ENCODE measurements at regions not wholly inside any gene's neighbourhood (a gene's known extent, or its start where the extent isn't known, plus 50 kb on each side); places are given as distances from the start of the nearest gene placed in this dataset.

- H3K27ac Mint-ChIP-seq: no peak overlapping the region
- H3K9me3 Mint-ChIP-seq: peaks cover 14% of the 10 kb centered on the region
- no peak for ATAC-seq
- no peak for TF ChIP-seq CTCF (IDR thresholded peaks at IDR 0.05)
- ChIA-PET POLR2A (no interaction called here), CTCF (no interaction called here)
- H3K36me3 Mint-ChIP-seq (ENCODE audit: low read depth): no peaks in the 10 kb centered on the region
- H3K4me3 Mint-ChIP-seq: no peak overlapping the region
- H3K4me1 Mint-ChIP-seq (ENCODE audit: low read depth): no peaks in the 10 kb centered on the region
- no peaks in the 10 kb centered on the region for H3K27me3 Mint-ChIP-seq
- DNase-seq: no peak
- intact Hi-C loops (cut with micrococcal nuclease): no loop called here
Observed at GRCh38 chr21:18914570-18914969, 511.0 kb upstream of the TMPRSS15 start.

DNA sequence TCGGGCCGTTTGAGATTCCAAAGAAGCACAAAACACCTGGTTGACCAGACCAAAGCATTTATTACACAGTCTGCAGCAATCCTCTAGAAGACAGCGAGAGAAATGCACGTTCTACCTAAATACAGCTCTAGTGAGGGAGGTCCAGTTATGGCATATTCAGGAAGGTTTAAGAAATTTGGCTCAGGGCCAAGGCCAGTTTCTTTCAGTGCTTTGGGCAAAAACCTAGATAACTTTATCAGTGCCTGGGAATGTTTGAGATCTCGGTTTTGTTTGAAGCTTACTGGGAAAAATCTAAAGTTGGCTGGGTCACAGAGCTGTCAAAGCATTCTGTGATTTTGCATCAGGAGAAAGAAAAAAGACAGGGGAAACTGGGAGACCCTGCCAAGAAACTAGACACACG is 514.0 kb upstream of the TMPRSS15 start:
- POLR2A ChIA-PET: no interaction called here
- TF ChIP-seq CTCF (IDR thresholded peaks at IDR 0.05): no peak
- Mint-ChIP-seq H3K4me3 (no peak overlapping the region), H3K9me3 (peaks cover 2% of the 10 kb centered on the region), H3K36me3 (ENCODE audit: low read depth) (no peaks in the 10 kb centered on the region), H3K27ac (no peak overlapping the region), H3K4me1 (ENCODE audit: low read depth) (no peaks in the 10 kb centered on the region), H3K27me3 (no peaks in the 10 kb centered on the region)
- intact Hi-C loops (cut with micrococcal nuclease): no loop called here
- ATAC-seq (no peak), DNase-seq (no peak)
- CTCF ChIA-PET: no interaction called here

DNA sequence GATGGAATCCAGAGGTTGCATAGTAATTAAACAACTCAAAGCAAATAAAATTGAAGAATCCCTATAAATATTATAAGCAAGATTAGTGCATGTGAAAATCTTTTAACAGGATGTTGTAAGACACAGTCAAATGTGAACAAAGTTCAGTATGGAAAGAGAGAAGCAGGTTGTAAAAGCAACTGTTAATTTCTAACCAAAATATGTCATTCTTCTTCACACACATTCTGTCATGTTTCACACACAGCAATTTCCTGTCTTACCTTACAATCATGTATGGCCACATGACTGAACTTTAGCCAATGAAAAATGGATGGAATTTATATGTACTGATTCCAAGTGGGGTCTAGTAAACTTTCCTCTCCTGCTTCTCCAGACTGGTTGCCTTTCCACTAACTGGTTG is 527.7 kb upstream of the TMPRSS15 start:
- no peak for TF ChIP-seq CTCF (IDR thresholded peaks at IDR 0.05)
- Mint-ChIP-seq H3K27me3 (no peaks in the 10 kb centered on the region), H3K4me3 (no peak overlapping the region), H3K9me3 (peaks cover 12% of the 10 kb centered on the region), H3K36me3 (ENCODE audit: low read depth) (no peaks in the 10 kb centered on the region), H3K27ac (no peak overlapping the region), H3K4me1 (ENCODE audit: low read depth) (no peaks in the 10 kb centered on the region)
- ATAC-seq: no peak
- ChIA-PET POLR2A (no interaction called here), CTCF (no interaction called here)
- intact Hi-C loops (cut with micrococcal nuclease): no loop called here
- no peak for DNase-seq

DNA sequence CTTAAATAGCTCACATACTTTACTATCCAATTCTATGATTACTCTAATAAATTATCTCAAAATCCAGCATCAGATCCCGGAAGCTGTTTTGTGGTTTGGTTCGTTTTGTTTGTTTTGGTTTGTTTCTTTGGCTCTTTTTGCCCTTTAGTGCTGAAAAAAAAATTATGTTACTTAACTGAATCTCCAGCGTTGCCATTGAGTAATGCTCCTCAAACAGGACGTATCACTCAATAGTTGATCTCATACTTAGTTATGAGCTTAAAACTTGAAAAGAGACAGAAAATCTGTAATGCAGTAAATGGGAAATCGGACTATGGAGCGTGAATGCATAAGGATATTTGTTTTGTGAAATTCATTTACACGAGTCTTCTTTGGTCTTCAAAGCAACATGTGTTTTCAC is 533.8 kb upstream of the TMPRSS15 start:
- H3K4me1 Mint-ChIP-seq (ENCODE audit: low read depth): no peaks in the 10 kb centered on the region
- no peak for TF ChIP-seq CTCF (IDR thresholded peaks at IDR 0.05)
- DNase-seq (no peak), ATAC-seq (no peak)
- intact Hi-C loops (cut with micrococcal nuclease): no loop called here
- H3K9me3 Mint-ChIP-seq: peaks cover 7% of the 10 kb centered on the region
- H3K36me3 Mint-ChIP-seq (ENCODE audit: low read depth): no peaks in the 10 kb centered on the region
- H3K27ac Mint-ChIP-seq: no peak overlapping the region
- ChIA-PET CTCF (no interaction called here), POLR2A (no interaction called here)
- no peaks in the 10 kb centered on the region for H3K27me3 Mint-ChIP-seq
- H3K4me3 Mint-ChIP-seq: no peak overlapping the region

GRCh38 chr21:18940791-18941190 is 537.2 kb upstream of the TMPRSS15 start:
- CTCF ChIA-PET: no interaction called here
- no peaks in the 10 kb centered on the region for H3K36me3 Mint-ChIP-seq (ENCODE audit: low read depth)
- TF ChIP-seq CTCF (IDR thresholded peaks at IDR 0.05): no peak
- DNase-seq (no peak), ATAC-seq (no peak)
- POLR2A ChIA-PET: no interaction called here
- H3K9me3 Mint-ChIP-seq: no peaks in the 10 kb centered on the region
- H3K4me3 Mint-ChIP-seq: no peak overlapping the region
- H3K27ac Mint-ChIP-seq: no peak overlapping the region
- intact Hi-C loops (cut with micrococcal nuclease): no loop called here
- no peaks in the 10 kb centered on the region for H3K27me3 Mint-ChIP-seq
- H3K4me1 Mint-ChIP-seq (ENCODE audit: low read depth): no peaks in the 10 kb centered on the region
